PC-9 (cell line): ENCODE measurements at regions not wholly inside any gene's neighbourhood (a gene's known extent, or its start where the extent isn't known, plus 50 kb on each side); places are given as distances from the start of the nearest gene placed in this dataset.

Experiments used
- BruUV-seq: library from RNA; stranded (reverse); fragments of 400-500 nt; replicated peaks from 2 replicates; lab custom pipeline; 2021; lab: Mats Ljungman, UMichigan
- CTCF ChIA-PET: fragments of 300-600 bp; sonication (Branson Sonifier 250); formaldehyde crosslinking; loops from one replicate; lab custom pipeline; 2022; ENCODE audit warnings: antibody characterized with exemption; lab: Charles Lee
- POLR2A ChIA-PET: fragments of 300-600 bp; sonication (Branson Sonifier 250); formaldehyde crosslinking; loops from one replicate; lab custom pipeline; 2022; ENCODE audit warnings: antibody characterized with exemption; ENCODE audit not compliant: unreplicated experiment; lab: Charles Lee
- DNase-seq, 2 experiments: peaks; one replicate each; pipeline versions ENCODE4 v3.0.0 to v3.0.0-alpha.2; 2015 to 2022; ENCODE audit warnings: mixed read lengths in 1 of 2
- H2AFZ ChIP-seq: fragments of 200-600 bp; sonication (generic); 2 replicates; pipeline ENCODE4 v1.8.1; 2017; ENCODE audit warnings: antibody characterized with exemption
- H3F3A ChIP-seq: fragments of 200-600 bp; sonication (generic); 2 replicates; pipeline ENCODE4 v1.8.1; 2017; ENCODE audit warnings: antibody characterized with exemption, mild to moderate bottlenecking, low read depth; ENCODE audit not compliant: insufficient read depth
- H3K27ac ChIP-seq: fragments of 200-600 bp; sonication (generic); 2 replicates; pipeline ENCODE4 v1.6.1; 2016; ENCODE audit warnings: mixed run types
- H3K27me3 ChIP-seq: fragments of 200-600 bp; sonication (generic); 2 replicates; pipeline ENCODE4 v1.6.1; 2016; ENCODE audit warnings: low read depth, mixed run types; ENCODE audit not compliant: insufficient read depth
- H3K36me3 ChIP-seq: fragments of 200-600 bp; sonication (generic); 2 replicates; pipeline ENCODE4 v1.6.1; 2016; ENCODE audit warnings: low read depth, mixed run types
- H3K4me1 ChIP-seq: fragments of 200-600 bp; sonication (generic); replicated peaks from 2 replicates; pipeline ENCODE4 v1.6.1; 2016; ENCODE audit warnings: mixed run types; ENCODE audit not compliant: insufficient read depth
- H3K4me2 ChIP-seq: fragments of 200-600 bp; sonication (generic); 2 replicates; pipeline ENCODE4 v1.6.1; 2017; ENCODE audit warnings: mixed run types
- H3K4me3 ChIP-seq: fragments of 200-600 bp; sonication (generic); 2 replicates; pipeline ENCODE4 v1.6.1; 2016; ENCODE audit warnings: mixed run types
- H3K79me2 ChIP-seq: fragments of 200-600 bp; sonication (generic); 2 replicates; pipeline ENCODE4 v1.6.1; 2017; ENCODE audit warnings: low read depth, mixed run types
- H3K9me2 ChIP-seq: fragments of 200-600 bp; sonication (generic); 2 replicates; pipeline ENCODE4 v1.8.1; 2017; ENCODE audit warnings: mild to moderate bottlenecking; ENCODE audit not compliant: insufficient read depth
- H3K9me3 ChIP-seq: fragments of 200-600 bp; sonication (generic); 2 replicates; pipeline ENCODE4 v1.8.1; 2016; ENCODE audit warnings: low read depth; ENCODE audit not compliant: insufficient read depth
- H4K20me1 ChIP-seq: fragments of 200-600 bp; sonication (generic); 2 replicates; pipeline ENCODE4 v1.8.1; 2017; ENCODE audit not compliant: insufficient read depth
- EZH2 ChIP-seq: fragments of 200-600 bp; sonication (generic); IDR thresholded peaks from 2 replicates; pipeline ENCODE4 v1.8.0; 2017; ENCODE audit warnings: antibody characterized with exemption, low read depth
- intact Hi-C: fragments of 100-400 bp; cut with micrococcal nuclease; formaldehyde crosslinking; loops from one replicate; pipeline ENCODE4 v1.10.0; 2022; ENCODE audit not compliant: unreplicated experiment
- TF ChIP-seq, protein P1 (sequence below): fragments of 200-600 bp; sonication (generic); conservative IDR thresholded peaks from 2 replicates; pipeline ENCODE4 v1.6.1; 2017; ENCODE audit warnings: mixed run types, antibody characterized with exemption, mild to moderate bottlenecking, moderate library complexity

DNA sequence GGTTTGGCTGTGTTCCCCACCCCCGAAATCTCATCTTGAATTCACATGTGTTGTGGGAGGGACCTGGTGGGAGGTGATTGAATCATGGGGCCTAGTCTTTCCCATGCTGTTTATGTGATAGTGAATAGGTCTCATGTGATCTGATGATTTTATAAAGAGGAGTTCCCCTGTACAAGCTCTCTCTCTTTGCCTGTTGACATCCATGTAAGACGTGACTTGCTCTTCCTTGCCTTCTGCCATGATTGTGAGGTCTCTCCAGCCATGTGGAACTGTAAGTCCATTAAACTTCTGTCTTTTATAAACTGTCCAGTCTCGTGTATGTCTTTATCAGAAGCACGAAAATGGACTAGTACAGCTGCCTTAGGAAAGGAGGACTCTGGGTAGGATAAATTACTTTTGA is 976.7 kb downstream of the MCTP2 start:
- Histone ChIP-seq H3K27me3 (no peaks in the 10 kb centered on the region), H4K20me1 (no peaks in the 10 kb centered on the region), H3K9me3 (no peaks in the 10 kb centered on the region), H2AFZ (no peak overlapping the region), H3K4me1 (no peaks in the 10 kb centered on the region), H3K27ac (no peak overlapping the region), H3K36me3 (no peaks in the 10 kb centered on the region), H3K4me2 (no peak overlapping the region), H3K4me3 (no peak overlapping the region), H3K9me2 (no peaks in the 10 kb centered on the region), H3K79me2 (no peaks in the 10 kb centered on the region), H3F3A (no peaks in the 10 kb centered on the region)
- BruUV-seq, result no TSS peak
- TF ChIP-seq, protein P1, sequence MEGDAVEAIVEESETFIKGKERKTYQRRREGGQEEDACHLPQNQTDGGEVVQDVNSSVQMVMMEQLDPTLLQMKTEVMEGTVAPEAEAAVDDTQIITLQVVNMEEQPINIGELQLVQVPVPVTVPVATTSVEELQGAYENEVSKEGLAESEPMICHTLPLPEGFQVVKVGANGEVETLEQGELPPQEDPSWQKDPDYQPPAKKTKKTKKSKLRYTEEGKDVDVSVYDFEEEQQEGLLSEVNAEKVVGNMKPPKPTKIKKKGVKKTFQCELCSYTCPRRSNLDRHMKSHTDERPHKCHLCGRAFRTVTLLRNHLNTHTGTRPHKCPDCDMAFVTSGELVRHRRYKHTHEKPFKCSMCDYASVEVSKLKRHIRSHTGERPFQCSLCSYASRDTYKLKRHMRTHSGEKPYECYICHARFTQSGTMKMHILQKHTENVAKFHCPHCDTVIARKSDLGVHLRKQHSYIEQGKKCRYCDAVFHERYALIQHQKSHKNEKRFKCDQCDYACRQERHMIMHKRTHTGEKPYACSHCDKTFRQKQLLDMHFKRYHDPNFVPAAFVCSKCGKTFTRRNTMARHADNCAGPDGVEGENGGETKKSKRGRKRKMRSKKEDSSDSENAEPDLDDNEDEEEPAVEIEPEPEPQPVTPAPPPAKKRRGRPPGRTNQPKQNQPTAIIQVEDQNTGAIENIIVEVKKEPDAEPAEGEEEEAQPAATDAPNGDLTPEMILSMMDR, result no peak
- TF ChIP-seq EZH2, result no peak
- intact Hi-C loops, result no loop called here
- POLR2A ChIA-PET, result no interaction called here
- CTCF ChIA-PET, result no interaction called here
- DNase-seq, result no peak

DNA sequence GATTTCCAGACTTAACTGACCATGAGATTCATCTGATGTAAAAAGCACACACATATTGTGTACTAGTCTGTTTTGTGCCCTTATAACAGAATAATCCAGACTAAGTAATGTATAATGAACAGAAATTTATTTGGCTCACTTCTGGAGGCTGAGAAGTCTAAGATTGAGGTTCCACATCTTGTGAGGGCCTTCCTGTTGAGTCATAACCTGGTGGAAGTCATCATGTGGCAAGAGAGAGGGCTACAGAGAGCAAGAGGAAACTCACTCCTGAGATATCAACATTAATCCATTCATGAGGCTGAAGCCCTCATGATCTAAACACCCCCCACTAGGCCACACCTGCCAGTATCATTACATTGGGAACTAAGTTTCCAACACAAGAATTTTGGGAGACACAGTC is 977.6 kb downstream of the MCTP2 start:
- no TSS peak for BruUV-seq
- no peak for DNase-seq
- no peak for TF ChIP-seq EZH2
- TF ChIP-seq, protein P1, result no peak
- Histone ChIP-seq H3K9me3 (no peaks in the 10 kb centered on the region), H3K27me3 (no peaks in the 10 kb centered on the region), H3F3A (no peaks in the 10 kb centered on the region), H2AFZ (no peak overlapping the region), H3K9me2 (no peaks in the 10 kb centered on the region), H4K20me1 (no peaks in the 10 kb centered on the region), H3K79me2 (no peaks in the 10 kb centered on the region), H3K4me3 (no peak overlapping the region), H3K4me1 (no peaks in the 10 kb centered on the region), H3K27ac (no peak overlapping the region), H3K4me2 (no peak overlapping the region), H3K36me3 (no peaks in the 10 kb centered on the region)
- ChIA-PET POLR2A (no interaction called here), CTCF (no interaction called here)
- intact Hi-C loops, result no loop called here

DNA sequence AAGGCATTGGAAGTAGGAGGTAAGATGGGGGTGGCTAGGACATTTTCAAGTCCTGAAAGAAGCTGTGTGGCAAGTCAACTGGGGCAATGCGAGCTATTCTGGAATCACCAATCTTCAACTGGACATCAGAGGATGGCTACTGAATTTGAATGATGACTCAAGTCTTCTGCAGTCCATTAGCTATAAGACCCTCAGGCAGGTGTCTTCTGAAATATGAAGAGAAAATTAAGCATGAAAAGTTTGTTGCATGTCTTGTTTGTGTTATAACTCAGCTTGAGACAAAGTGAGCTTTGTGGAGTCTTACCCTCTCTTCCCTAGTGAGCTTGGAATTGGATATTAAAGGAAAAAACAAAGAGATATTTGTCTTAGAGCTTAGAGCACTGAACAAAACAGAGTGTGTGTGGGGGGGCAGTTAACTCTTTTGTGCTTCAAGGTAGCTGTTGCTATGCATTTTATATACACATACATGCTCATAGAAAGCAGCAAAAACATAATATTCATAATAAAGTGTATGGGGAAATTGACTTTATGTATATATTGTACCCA is 979.1 kb downstream of the MCTP2 start:
- Histone ChIP-seq H3K79me2 (no peaks in the 10 kb centered on the region), H3K36me3 (no peaks in the 10 kb centered on the region), H3K27me3 (no peaks in the 10 kb centered on the region), H2AFZ (no peak overlapping the region), H3F3A (no peaks in the 10 kb centered on the region), H3K9me3 (no peaks in the 10 kb centered on the region), H3K4me2 (no peak overlapping the region), H3K27ac (no peak overlapping the region), H3K4me1 (no peaks in the 10 kb centered on the region), H4K20me1 (no peaks in the 10 kb centered on the region), H3K4me3 (no peak overlapping the region), H3K9me2 (no peaks in the 10 kb centered on the region)
- intact Hi-C loops, result no loop called here
- DNase-seq, result no peak
- no peak for TF ChIP-seq EZH2
- TF ChIP-seq, protein P1, result no peak
- ChIA-PET CTCF (no interaction called here), POLR2A (interaction anchor here (0.6 kb wide), 1 partner anchor 1628 kb away, joined by 3 read pairs; no protein-coding TSS in a partner anchor)
- no TSS peak for BruUV-seq
